Ascending aorta (tissue), 2 donors: ENCODE measurements at regions not wholly inside any gene's neighbourhood (a gene's known extent, or its start where the extent isn't known, plus 50 kb on each side); places are given as distances from the start of the nearest gene placed in this dataset.
"Not testable (repeated sequence)": the region's sequence is repeated elsewhere in the genome, so short reads cannot be mapped to it uniquely, and the experiment has no call there.

Experiments used
- DNase-seq, 2 donors: peaks; one replicate each; pipeline ENCODE4 v3.0.0-alpha.2; 2019; ENCODE audit warnings: low spot score in 2 of 2
- H3K27ac ChIP-seq, 2 donors: fragments of 200-600 bp; sonication (generic); one replicate each; pipeline ENCODE4 v1.5.1; 2016 to 2017; ENCODE audit warnings: mild to moderate bottlenecking in 1 of 2
- H3K27me3 ChIP-seq: fragments of 200-600 bp; sonication (generic); one replicate; pipeline ENCODE4 v1.5.1; 2017
- H3K36me3 ChIP-seq, 2 donors: fragments of 200-600 bp; sonication (generic); one replicate each; pipeline ENCODE4 v1.5.1; 2016
- H3K4me1 ChIP-seq, 2 donors: fragments of 200-600 bp; sonication (generic); one replicate each; pipeline ENCODE4 v1.5.1; 2016 to 2017; ENCODE audit warnings: mild to moderate bottlenecking in 1 of 2
- H3K4me3 ChIP-seq, 2 donors: fragments of 200-600 bp; sonication (generic); one replicate each; pipeline ENCODE4 v1.5.1; 2016 to 2017; ENCODE audit warnings: mild to moderate bottlenecking in 1 of 2
- H3K9me3 ChIP-seq, 2 donors: fragments of 200-600 bp; sonication (generic); one replicate each; pipeline ENCODE4 v1.5.1; 2016
- intact Hi-C: fragments of 100-400 bp; cut with DNase I; formaldehyde crosslinking; loops from one replicate; pipeline ENCODE4 v1.15.1; 2023
- TF ChIP-seq, protein P1 (sequence below), 3 experiments: fragments of 200-600 bp in 2 of 3; fragments of 450-650 bp in 1 of 3; sonication (generic) in 2 of 3; IDR thresholded peaks; one replicate each; pipeline ENCODE4 v1.5.1; 2016 to 2019; ENCODE audit warnings: antibody characterized with exemption in 3 of 3, mild to moderate bottlenecking in 1 of 3, moderate library complexity in 1 of 3

DNA sequence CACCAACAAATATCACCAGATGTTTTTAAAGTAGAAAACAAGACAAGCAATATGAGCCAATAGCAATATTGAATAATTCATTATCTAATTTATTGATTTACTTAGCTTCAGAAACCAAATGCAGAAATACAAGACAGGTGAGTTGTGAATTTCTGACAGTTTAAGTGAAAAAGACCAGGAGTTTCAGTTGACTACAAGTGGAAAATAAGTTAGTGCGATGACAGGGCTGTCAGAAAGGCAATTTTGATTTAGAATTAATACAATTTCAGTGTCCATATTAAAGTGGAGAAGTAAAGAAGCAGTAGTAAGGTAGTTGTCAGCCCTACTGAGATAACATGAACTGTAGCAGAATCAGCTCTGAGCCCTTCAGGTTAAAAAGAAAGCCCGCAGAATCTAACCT is 1066.7 kb upstream of the ATXN8OS start:
- no peaks in the 10 kb centered on the region for H3K27me3 ChIP-seq
- TF ChIP-seq, protein P1, sequence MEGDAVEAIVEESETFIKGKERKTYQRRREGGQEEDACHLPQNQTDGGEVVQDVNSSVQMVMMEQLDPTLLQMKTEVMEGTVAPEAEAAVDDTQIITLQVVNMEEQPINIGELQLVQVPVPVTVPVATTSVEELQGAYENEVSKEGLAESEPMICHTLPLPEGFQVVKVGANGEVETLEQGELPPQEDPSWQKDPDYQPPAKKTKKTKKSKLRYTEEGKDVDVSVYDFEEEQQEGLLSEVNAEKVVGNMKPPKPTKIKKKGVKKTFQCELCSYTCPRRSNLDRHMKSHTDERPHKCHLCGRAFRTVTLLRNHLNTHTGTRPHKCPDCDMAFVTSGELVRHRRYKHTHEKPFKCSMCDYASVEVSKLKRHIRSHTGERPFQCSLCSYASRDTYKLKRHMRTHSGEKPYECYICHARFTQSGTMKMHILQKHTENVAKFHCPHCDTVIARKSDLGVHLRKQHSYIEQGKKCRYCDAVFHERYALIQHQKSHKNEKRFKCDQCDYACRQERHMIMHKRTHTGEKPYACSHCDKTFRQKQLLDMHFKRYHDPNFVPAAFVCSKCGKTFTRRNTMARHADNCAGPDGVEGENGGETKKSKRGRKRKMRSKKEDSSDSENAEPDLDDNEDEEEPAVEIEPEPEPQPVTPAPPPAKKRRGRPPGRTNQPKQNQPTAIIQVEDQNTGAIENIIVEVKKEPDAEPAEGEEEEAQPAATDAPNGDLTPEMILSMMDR (IDR thresholded peaks at IDR 0.05): no peak
- no peak for DNase-seq
- H3K27ac ChIP-seq: no peak overlapping the region
- intact Hi-C loops: no loop called here
- no peak overlapping the region for H3K4me3 ChIP-seq
- no peaks in the 10 kb centered on the region for H3K9me3 ChIP-seq
- H3K4me1 ChIP-seq: no peaks in the 10 kb centered on the region
- H3K36me3 ChIP-seq: no peaks in the 10 kb centered on the region

DNA sequence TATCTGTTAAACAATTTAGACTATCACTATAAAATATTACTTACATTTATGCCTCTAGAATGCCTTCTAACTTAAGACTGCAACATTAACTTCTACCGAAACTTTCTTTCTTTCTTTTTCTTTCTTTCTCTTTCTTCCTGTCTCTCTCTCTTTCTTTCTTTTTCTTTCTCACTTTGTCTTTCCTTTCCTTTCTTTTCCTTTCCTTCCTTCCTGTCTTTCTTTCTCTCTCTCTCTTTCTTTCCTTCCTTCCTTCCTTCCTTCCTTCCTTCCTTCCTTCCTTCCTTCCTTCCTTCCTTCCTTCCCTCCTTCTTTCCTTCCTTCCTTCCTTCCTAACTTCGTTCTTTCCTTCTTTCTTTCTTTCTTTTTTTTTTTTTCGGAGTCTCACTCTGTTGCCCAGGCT is 1071.9 kb upstream of the ATXN8OS start:
- intact Hi-C loops: no loop called here
- Histone ChIP-seq H3K36me3 (no peaks in the 10 kb centered on the region), H3K4me3 (no peak overlapping the region), H3K27me3 (no peaks in the 10 kb centered on the region), H3K9me3 (no peaks in the 10 kb centered on the region), H3K27ac (no peak overlapping the region), H3K4me1 (no peaks in the 10 kb centered on the region)
- TF ChIP-seq, protein P1 (IDR thresholded peaks at IDR 0.05): no peak
- DNase-seq: no peak

DNA sequence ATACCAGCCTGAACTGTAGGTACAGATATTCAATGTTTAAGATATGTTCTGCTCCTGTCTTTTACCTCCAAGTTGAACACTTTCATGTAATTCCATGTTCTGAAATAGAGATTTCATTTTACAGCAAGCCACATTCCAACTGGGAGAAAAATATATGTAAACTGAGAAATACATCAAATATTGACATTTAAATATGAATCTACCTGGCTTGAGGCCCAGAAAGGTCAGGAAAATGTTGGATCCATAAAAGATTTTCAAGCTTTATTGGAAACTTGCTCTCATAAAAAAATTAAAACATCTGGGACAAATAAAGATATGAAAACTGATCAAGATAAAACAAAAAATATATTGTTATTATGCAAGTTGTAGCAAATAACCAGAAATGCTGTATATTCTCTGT is 1078.7 kb upstream of the ATXN8OS start:
- Histone ChIP-seq H3K27ac (no peak overlapping the region), H3K27me3 (no peaks in the 10 kb centered on the region), H3K4me1 (no peaks in the 10 kb centered on the region), H3K4me3 (no peak overlapping the region), H3K36me3 (no peaks in the 10 kb centered on the region), H3K9me3 (no peaks in the 10 kb centered on the region)
- TF ChIP-seq, protein P1 (IDR thresholded peaks at IDR 0.05): no peak
- intact Hi-C loops: no loop called here
- no peak for DNase-seq

DNA sequence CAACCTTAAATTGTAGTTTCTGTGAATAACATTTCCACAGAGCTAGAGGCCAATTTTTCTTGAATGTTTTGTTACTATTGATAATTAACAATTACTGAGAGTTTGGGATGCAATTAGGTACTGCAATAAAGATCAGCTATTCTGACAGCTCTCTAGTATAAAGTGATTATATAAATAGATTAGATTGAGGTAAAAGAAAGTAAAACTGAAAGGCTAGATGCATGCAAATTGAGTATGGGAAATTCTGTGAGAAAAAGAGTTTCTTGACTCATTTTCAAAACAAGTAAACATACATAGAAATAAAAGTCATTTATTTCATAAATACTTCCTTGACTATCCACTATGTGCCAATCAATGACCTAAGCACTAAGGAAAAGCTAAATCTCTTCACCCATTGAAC is 1087.5 kb upstream of the ATXN8OS start:
- no peak for DNase-seq
- no peaks in the 10 kb centered on the region for H3K9me3 ChIP-seq
- no peaks in the 10 kb centered on the region for H3K27me3 ChIP-seq
- no peaks in the 10 kb centered on the region for H3K4me1 ChIP-seq
- no peaks in the 10 kb centered on the region for H3K36me3 ChIP-seq
- H3K27ac ChIP-seq: no peak overlapping the region
- H3K4me3 ChIP-seq: no peak overlapping the region
- intact Hi-C loops: no loop called here
- TF ChIP-seq, protein P1 (IDR thresholded peaks at IDR 0.05): no peak

DNA sequence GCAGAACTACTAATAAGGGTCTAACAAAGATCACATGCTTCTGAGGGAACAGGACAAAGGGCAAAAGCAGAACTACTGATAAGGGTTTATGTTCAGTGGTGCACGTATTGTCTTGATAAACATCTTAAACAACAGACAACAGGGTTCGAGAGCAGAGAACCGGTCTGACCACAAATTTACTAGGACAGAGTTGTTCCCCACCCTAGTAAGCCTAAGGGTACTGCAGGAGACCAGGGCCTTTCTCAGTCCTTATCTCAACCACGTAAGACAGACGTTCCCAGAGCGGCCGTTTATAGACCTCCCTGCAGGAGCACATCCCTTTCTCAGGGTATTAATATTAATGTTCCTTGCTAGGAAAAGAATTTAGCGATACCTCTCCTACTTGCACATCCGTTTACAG is 1089.5 kb upstream of the ATXN8OS start:
- H3K27ac ChIP-seq, DNase-seq, H3K27me3 ChIP-seq, H3K9me3 ChIP-seq, intact Hi-C loops, H3K4me3 ChIP-seq, H3K4me1 ChIP-seq, H3K36me3 ChIP-seq: not testable (repeated sequence)

DNA sequence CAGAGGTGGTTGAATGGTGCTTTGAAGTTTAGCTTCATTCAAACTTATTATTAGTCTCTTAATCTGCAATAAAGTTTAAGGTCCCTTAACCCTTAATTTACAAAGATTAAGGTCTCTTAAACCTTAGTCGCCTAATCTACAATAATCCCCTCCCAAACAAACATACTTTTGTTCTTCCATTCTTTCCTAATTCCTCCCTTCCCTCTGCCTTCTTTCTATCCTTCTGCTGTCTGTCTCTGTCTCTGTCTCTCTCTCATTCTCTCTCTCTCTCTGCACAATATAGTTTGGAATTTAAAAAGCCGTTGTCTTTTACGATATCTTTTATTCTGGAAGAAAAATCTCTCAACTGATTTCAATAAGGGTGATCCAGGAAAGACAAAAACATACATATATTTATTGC is 1096.8 kb upstream of the ATXN8OS start:
- Histone ChIP-seq H3K27me3 (no peaks in the 10 kb centered on the region), H3K27ac (no peak overlapping the region), H3K9me3 (no peaks in the 10 kb centered on the region), H3K4me1 (no peaks in the 10 kb centered on the region), H3K36me3 (no peaks in the 10 kb centered on the region), H3K4me3 (no peak overlapping the region)
- TF ChIP-seq, protein P1 (IDR thresholded peaks at IDR 0.05): no peak
- intact Hi-C loops: no loop called here
- DNase-seq: no peak
